ENCODE measurements at regions not wholly inside any gene's neighbourhood (a gene's known extent, or its start where the extent isn't known, plus 50 kb on each side); places are given as distances from the start of the nearest gene placed in this dataset.

DNA sequence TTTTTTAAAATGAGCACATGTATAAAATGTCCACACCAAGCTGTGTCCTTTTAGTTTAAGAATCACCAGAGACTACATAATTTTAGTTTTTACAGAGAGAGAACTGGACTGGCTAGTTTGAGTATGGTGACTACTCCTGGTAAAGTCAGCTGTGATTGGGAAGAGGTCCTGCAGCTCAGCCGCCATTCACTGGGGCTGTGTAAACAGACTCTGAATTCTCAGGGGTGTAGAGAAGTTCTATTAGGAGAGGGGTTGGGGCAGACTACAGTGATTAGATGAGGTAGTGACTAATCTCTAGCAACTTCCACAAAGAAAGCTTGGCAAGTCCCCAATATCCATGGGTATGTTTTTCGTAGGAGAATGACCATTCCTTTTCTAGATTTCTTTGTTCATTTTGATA, 341.2 kb upstream of the MAP3K7 start:
- no peak for TF ChIP-seq POLR2A (IDR thresholded peaks at IDR 0.05)
- TF ChIP-seq, protein P1, sequence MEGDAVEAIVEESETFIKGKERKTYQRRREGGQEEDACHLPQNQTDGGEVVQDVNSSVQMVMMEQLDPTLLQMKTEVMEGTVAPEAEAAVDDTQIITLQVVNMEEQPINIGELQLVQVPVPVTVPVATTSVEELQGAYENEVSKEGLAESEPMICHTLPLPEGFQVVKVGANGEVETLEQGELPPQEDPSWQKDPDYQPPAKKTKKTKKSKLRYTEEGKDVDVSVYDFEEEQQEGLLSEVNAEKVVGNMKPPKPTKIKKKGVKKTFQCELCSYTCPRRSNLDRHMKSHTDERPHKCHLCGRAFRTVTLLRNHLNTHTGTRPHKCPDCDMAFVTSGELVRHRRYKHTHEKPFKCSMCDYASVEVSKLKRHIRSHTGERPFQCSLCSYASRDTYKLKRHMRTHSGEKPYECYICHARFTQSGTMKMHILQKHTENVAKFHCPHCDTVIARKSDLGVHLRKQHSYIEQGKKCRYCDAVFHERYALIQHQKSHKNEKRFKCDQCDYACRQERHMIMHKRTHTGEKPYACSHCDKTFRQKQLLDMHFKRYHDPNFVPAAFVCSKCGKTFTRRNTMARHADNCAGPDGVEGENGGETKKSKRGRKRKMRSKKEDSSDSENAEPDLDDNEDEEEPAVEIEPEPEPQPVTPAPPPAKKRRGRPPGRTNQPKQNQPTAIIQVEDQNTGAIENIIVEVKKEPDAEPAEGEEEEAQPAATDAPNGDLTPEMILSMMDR (IDR thresholded peaks at IDR 0.05): no peak
